ENCODE measurements at regions not wholly inside any gene's neighbourhood (a gene's known extent, or its start where the extent isn't known, plus 50 kb on each side); places are given as distances from the start of the nearest gene placed in this dataset.
"Not testable (repeated sequence)": the region's sequence is repeated elsewhere in the genome, so short reads cannot be mapped to it uniquely, and the experiment has no call there.

GRCh38 chr1:204796886-204797285 lies 73.8 kb upstream of the NFASC start:
- H3K36me3 ChIP-seq (ENCODE audit: control insufficient read depth in 5 of 5, insufficient read depth in 5 of 5, low read length in 5 of 5); H3K4me3 ChIP-seq (ENCODE audit: low read depth in 1 of 5, low read length in 5 of 5); H3K9ac ChIP-seq (ENCODE audit: low read length in 5 of 5); H3K27ac ChIP-seq (ENCODE audit: low read depth, low read length); H3K27me3 ChIP-seq (ENCODE audit: control insufficient read depth in 5 of 5, insufficient read depth in 4 of 5, low read length in 5 of 5); H3K4me1 ChIP-seq (ENCODE audit: control insufficient read depth in 5 of 5, insufficient read depth in 5 of 5, low read length in 5 of 5); H3K9me3 ChIP-seq (ENCODE audit: control insufficient read depth in 5 of 5, low read length in 5 of 5): not testable (repeated sequence)

- no peaks in the 10 kb centered on the region for H3K36me3 ChIP-seq (ENCODE audit: control insufficient read depth in 5 of 5, insufficient read depth in 5 of 5, low read length in 5 of 5)
- H3K4me3 ChIP-seq (ENCODE audit: low read depth in 1 of 5, low read length in 5 of 5): no peak overlapping the region
- H3K4me1 ChIP-seq (ENCODE audit: control insufficient read depth in 5 of 5, insufficient read depth in 5 of 5, low read length in 5 of 5): no peaks in the 10 kb centered on the region
- H3K27me3 ChIP-seq (ENCODE audit: control insufficient read depth in 5 of 5, insufficient read depth in 4 of 5, low read length in 5 of 5): peaks cover 0 to 3% (median 0%) of the 10 kb centered on the region in 5 donors
- no peaks in the 10 kb centered on the region for H3K9me3 ChIP-seq (ENCODE audit: control insufficient read depth in 5 of 5, low read length in 5 of 5)
- H3K27ac ChIP-seq (ENCODE audit: low read depth, low read length): no peak overlapping the region
- H3K9ac ChIP-seq (ENCODE audit: low read length in 5 of 5): no peak overlapping the region
Observed at GRCh38 chr1:204797401-204797800, 73.3 kb upstream of the NFASC start.

- Histone ChIP-seq H3K9me3 (ENCODE audit: control insufficient read depth in 5 of 5, low read length in 5 of 5) (no peaks in the 10 kb centered on the region), H3K27ac (ENCODE audit: low read depth, low read length) (no peak overlapping the region), H3K36me3 (ENCODE audit: control insufficient read depth in 5 of 5, insufficient read depth in 5 of 5, low read length in 5 of 5) (no peaks in the 10 kb centered on the region), H3K27me3 (ENCODE audit: control insufficient read depth in 5 of 5, insufficient read depth in 4 of 5, low read length in 5 of 5) (peaks cover 0 to 3% (median 0%) of the 10 kb centered on the region in 5 donors), H3K9ac (ENCODE audit: low read length in 5 of 5) (no peak overlapping the region), H3K4me3 (ENCODE audit: low read depth in 1 of 5, low read length in 5 of 5) (no peak overlapping the region), H3K4me1 (ENCODE audit: control insufficient read depth in 5 of 5, insufficient read depth in 5 of 5, low read length in 5 of 5) (peaks cover 0 to 4% (median 0%) of the 10 kb centered on the region in 5 donors)
Observed at GRCh38 chr1:204799630-204800029, 71.0 kb upstream of the NFASC start.

- Histone ChIP-seq H3K4me3 (ENCODE audit: low read depth in 1 of 5, low read length in 5 of 5) (no peak overlapping the region), H3K36me3 (ENCODE audit: control insufficient read depth in 5 of 5, insufficient read depth in 5 of 5, low read length in 5 of 5) (no peaks in the 10 kb centered on the region), H3K4me1 (ENCODE audit: control insufficient read depth in 5 of 5, insufficient read depth in 5 of 5, low read length in 5 of 5) (peaks cover 0 to 4% (median 0%) of the 10 kb centered on the region in 5 donors), H3K27me3 (ENCODE audit: control insufficient read depth in 5 of 5, insufficient read depth in 4 of 5, low read length in 5 of 5) (peaks cover 0 to 3% (median 0%) of the 10 kb centered on the region in 5 donors), H3K9me3 (ENCODE audit: control insufficient read depth in 5 of 5, low read length in 5 of 5) (no peaks in the 10 kb centered on the region), H3K27ac (ENCODE audit: low read depth, low read length) (no peak overlapping the region), H3K9ac (ENCODE audit: low read length in 5 of 5) (no peak overlapping the region)
Observed at GRCh38 chr1:204801211-204801610, 69.5 kb upstream of the NFASC start.

- H3K27me3 ChIP-seq (ENCODE audit: control insufficient read depth in 5 of 5, insufficient read depth in 4 of 5, low read length in 5 of 5): peaks cover 0 to 3% (median 0%) of the 10 kb centered on the region in 5 donors
- H3K9ac ChIP-seq (ENCODE audit: low read length in 5 of 5): no peak overlapping the region
- H3K27ac ChIP-seq (ENCODE audit: low read depth, low read length): no peak overlapping the region
- peaks cover 0 to 9% (median 8%) of the 10 kb centered on the region in 5 donors for H3K4me1 ChIP-seq (ENCODE audit: control insufficient read depth in 5 of 5, insufficient read depth in 5 of 5, low read length in 5 of 5)
- H3K9me3 ChIP-seq (ENCODE audit: control insufficient read depth in 5 of 5, low read length in 5 of 5): no peaks in the 10 kb centered on the region
- no peak overlapping the region for H3K4me3 ChIP-seq (ENCODE audit: low read depth in 1 of 5, low read length in 5 of 5)
- H3K36me3 ChIP-seq (ENCODE audit: control insufficient read depth in 5 of 5, insufficient read depth in 5 of 5, low read length in 5 of 5): no peaks in the 10 kb centered on the region
Observed at GRCh38 chr1:204802401-204803175, 68.1 kb upstream of the NFASC start.

GRCh38 chr1:204803607-204804006 lies 67.1 kb upstream of the NFASC start:
- Histone ChIP-seq H3K9me3 (ENCODE audit: control insufficient read depth in 5 of 5, low read length in 5 of 5) (no peaks in the 10 kb centered on the region), H3K9ac (ENCODE audit: low read length in 5 of 5) (no peak overlapping the region), H3K4me3 (ENCODE audit: low read depth in 1 of 5, low read length in 5 of 5) (no peak overlapping the region), H3K4me1 (ENCODE audit: control insufficient read depth in 5 of 5, insufficient read depth in 5 of 5, low read length in 5 of 5) (peaks cover 0 to 9% (median 8%) of the 10 kb centered on the region in 5 donors), H3K27ac (ENCODE audit: low read depth, low read length) (no peak overlapping the region), H3K27me3 (ENCODE audit: control insufficient read depth in 5 of 5, insufficient read depth in 4 of 5, low read length in 5 of 5) (peaks cover 0 to 3% (median 0%) of the 10 kb centered on the region in 5 donors), H3K36me3 (ENCODE audit: control insufficient read depth in 5 of 5, insufficient read depth in 5 of 5, low read length in 5 of 5) (no peaks in the 10 kb centered on the region)

GRCh38 chr1:204806943-204807687 lies 63.5 kb upstream of the NFASC start:
- peak overlapping the region in 2 of 5 donors; percentile 18 to 20 for H3K9ac ChIP-seq (ENCODE audit: low read length in 5 of 5)
- H3K27ac ChIP-seq (ENCODE audit: low read depth, low read length): no peak overlapping the region

GRCh38 chr1:204809488-204809887 lies 61.2 kb upstream of the NFASC start:
- Histone ChIP-seq H3K9me3 (ENCODE audit: control insufficient read depth in 5 of 5, low read length in 5 of 5) (no peaks in the 10 kb centered on the region), H3K27ac (ENCODE audit: low read depth, low read length) (no peak overlapping the region), H3K36me3 (ENCODE audit: control insufficient read depth in 5 of 5, insufficient read depth in 5 of 5, low read length in 5 of 5) (no peaks in the 10 kb centered on the region), H3K4me1 (ENCODE audit: control insufficient read depth in 5 of 5, insufficient read depth in 5 of 5, low read length in 5 of 5) (peaks cover 0 to 9% (median 7%) of the 10 kb centered on the region in 5 donors), H3K27me3 (ENCODE audit: control insufficient read depth in 5 of 5, insufficient read depth in 4 of 5, low read length in 5 of 5) (peaks cover 0 to 10% (median 4%) of the 10 kb centered on the region in 5 donors), H3K9ac (ENCODE audit: low read length in 5 of 5) (no peak overlapping the region), H3K4me3 (ENCODE audit: low read depth in 1 of 5, low read length in 5 of 5) (no peak overlapping the region)

More at GRCh38 chr1:204806943-204807687, 63.5 kb upstream of the NFASC start:
- no peaks in the 10 kb centered on the region for H3K9me3 ChIP-seq (ENCODE audit: control insufficient read depth in 5 of 5, low read length in 5 of 5)
- no peaks in the 10 kb centered on the region for H3K36me3 ChIP-seq (ENCODE audit: control insufficient read depth in 5 of 5, insufficient read depth in 5 of 5, low read length in 5 of 5)
- peaks cover 0 to 9% (median 8%) of the 10 kb centered on the region in 5 donors for H3K4me1 ChIP-seq (ENCODE audit: control insufficient read depth in 5 of 5, insufficient read depth in 5 of 5, low read length in 5 of 5)
- H3K27me3 ChIP-seq (ENCODE audit: control insufficient read depth in 5 of 5, insufficient read depth in 4 of 5, low read length in 5 of 5): no peaks in the 10 kb centered on the region
- peak overlapping the region; percentile 17 to 70 (median 60) for H3K4me3 ChIP-seq (ENCODE audit: low read depth in 1 of 5, low read length in 5 of 5)

- Histone ChIP-seq H3K27ac (ENCODE audit: low read depth, low read length) (no peak overlapping the region), H3K36me3 (ENCODE audit: control insufficient read depth in 5 of 5, insufficient read depth in 5 of 5, low read length in 5 of 5) (no peaks in the 10 kb centered on the region), H3K4me3 (ENCODE audit: low read depth in 1 of 5, low read length in 5 of 5) (no peak overlapping the region), H3K4me1 (ENCODE audit: control insufficient read depth in 5 of 5, insufficient read depth in 5 of 5, low read length in 5 of 5) (no peaks in the 10 kb centered on the region), H3K27me3 (ENCODE audit: control insufficient read depth in 5 of 5, insufficient read depth in 4 of 5, low read length in 5 of 5) (peaks cover 0 to 10% (median 4%) of the 10 kb centered on the region in 5 donors), H3K9me3 (ENCODE audit: control insufficient read depth in 5 of 5, low read length in 5 of 5) (peaks cover 0 to 4% (median 0%) of the 10 kb centered on the region in 5 donors), H3K9ac (ENCODE audit: low read length in 5 of 5) (no peak overlapping the region)
Observed at GRCh38 chr1:204812842-204813241, 57.8 kb upstream of the NFASC start.

GRCh38 chr1:204813522-204813921 lies 57.1 kb upstream of the NFASC start:
- Histone ChIP-seq H3K9me3 (ENCODE audit: control insufficient read depth in 5 of 5, low read length in 5 of 5) (peaks cover 0 to 4% (median 0%) of the 10 kb centered on the region in 5 donors), H3K4me3 (ENCODE audit: low read depth in 1 of 5, low read length in 5 of 5) (no peak overlapping the region), H3K4me1 (ENCODE audit: control insufficient read depth in 5 of 5, insufficient read depth in 5 of 5, low read length in 5 of 5) (no peaks in the 10 kb centered on the region), H3K9ac (ENCODE audit: low read length in 5 of 5) (no peak overlapping the region), H3K27me3 (ENCODE audit: control insufficient read depth in 5 of 5, insufficient read depth in 4 of 5, low read length in 5 of 5) (peaks cover 0 to 10% (median 4%) of the 10 kb centered on the region in 5 donors), H3K27ac (ENCODE audit: low read depth, low read length) (no peak overlapping the region), H3K36me3 (ENCODE audit: control insufficient read depth in 5 of 5, insufficient read depth in 5 of 5, low read length in 5 of 5) (no peaks in the 10 kb centered on the region)

Data from subcutaneous abdominal adipose tissue (tissue), 5 donors.